Body of pancreas (tissue), 4 donors: ENCODE measurements at regions not wholly inside any gene's neighbourhood (a gene's known extent, or its start where the extent isn't known, plus 50 kb on each side); places are given as distances from the start of the nearest gene placed in this dataset.

ENCODE experiments used
- CTCF ChIP-seq, 7 experiments: fragments of 450-650 bp in 4 of 7; fragments of 200-600 bp in 3 of 7; sonication (generic) in 3 of 7; IDR thresholded peaks; one replicate each; pipeline ENCODE4 v1.5.1; 2016 to 2019; ENCODE audit warnings: antibody characterized with exemption in 7 of 7
- POLR2A ChIP-seq, 3 donors: fragments of 450-650 bp; IDR thresholded peaks; one replicate each; pipeline ENCODE4 v1.6.1; 2016; ENCODE audit warnings: antibody characterized with exemption in 3 of 3, mild to moderate bottlenecking in 2 of 3

DNA sequence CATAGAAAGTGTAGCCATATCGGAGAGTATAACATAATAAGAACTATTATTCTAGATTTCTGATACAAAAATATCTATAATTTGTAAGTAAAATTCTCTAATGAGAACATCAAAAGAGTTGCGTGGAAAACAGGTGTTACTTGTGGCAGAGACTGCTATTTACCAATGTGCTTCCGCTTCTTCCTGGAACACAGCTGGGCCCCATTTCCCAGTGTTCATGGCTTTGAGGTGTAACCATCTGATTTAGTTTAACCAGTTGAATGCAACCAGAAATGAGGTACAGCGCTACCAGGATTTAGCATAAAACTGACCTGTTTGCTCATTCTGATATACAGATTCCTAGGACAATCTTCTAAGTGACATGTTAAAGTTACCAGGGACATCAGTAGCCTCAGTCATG, 1055.2 kb downstream of the IGSF11 start:
- TF ChIP-seq CTCF (IDR thresholded peaks at IDR 0.05), result no peak
- no peak for TF ChIP-seq POLR2A (IDR thresholded peaks at IDR 0.05)
